Fibroblast of peridontal ligament (primary cell): ENCODE measurements at regions not wholly inside any gene's neighbourhood (a gene's known extent, or its start where the extent isn't known, plus 50 kb on each side); places are given as distances from the start of the nearest gene placed in this dataset.

Experiments
- DNase-seq: peaks from one replicate; pipeline ENCODE4 v3.0.0-alpha.2; 2010; ENCODE audit errors: extremely low read depth

DNA sequence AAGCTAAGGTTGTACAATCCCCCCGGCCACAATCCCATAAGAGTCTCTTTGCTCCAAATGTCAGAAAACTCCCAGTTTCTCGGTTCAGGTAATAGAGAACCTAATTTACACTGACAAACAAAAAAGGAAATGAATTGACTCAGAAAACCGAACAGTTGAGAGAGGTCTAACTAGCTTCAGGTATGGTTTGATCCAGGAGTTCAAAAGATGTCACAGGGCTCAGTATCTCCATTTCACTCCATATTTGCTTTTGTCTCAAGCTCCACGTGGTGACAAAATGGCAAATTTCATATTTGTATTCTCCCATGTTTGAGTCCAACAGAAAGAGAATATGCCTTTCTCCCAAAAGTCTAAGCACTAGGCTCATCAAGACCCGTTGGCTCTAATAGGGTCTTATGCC, 117.4 kb downstream of the AXIN2 start:
- no peak for DNase-seq

DNA sequence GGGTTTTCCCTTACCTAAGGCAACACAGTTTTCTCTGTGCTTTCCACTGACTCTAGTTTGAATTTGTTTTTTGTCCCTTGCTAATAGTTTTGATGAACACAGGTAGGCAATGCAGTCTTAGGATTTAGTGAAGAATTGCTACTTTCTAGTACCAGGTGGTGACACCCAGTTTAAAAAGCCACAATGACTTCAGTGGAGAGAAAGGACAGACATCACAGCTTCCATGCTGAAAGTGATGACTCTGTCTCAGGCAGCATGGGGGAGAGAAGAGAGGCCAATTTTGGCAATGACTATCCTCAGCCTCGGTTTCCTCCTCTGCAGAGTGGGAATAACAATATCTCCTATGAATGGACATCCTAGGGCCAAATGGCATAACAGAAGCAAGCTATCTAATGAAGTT, 118.8 kb downstream of the AXIN2 start:
- no peak for DNase-seq

GRCh38 chr17:65442250-65442649, 119.2 kb downstream of the AXIN2 start:
- DNase-seq, result no peak

- no peak for DNase-seq
These were observed 120.3 kb downstream of the AXIN2 start for GRCh38 chr17:65441053-65441605.

GRCh38 chr17:65438708-65439294, 122.6 kb downstream of the AXIN2 start:
- no peak for DNase-seq

DNA sequence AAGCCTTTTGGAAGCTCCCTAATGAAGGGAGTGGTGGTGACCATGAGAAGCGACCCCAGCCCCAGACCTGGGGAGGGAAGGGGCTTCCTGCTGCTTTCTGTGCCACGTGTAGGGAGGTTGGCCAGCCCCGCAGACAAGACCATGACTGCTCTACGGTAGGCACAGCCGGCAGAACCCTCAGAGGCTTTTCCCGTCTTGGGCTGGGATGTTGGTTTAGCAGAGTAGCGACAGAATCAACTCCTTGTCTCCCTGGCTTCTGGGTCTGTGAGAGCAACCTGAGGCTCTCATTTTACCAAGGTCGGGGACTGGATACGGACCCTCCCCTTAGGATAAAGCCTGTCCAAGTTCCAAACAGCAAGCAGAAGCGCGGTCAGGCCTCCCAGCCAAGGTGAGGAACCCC, 123.3 kb downstream of the AXIN2 start:
- no peak for DNase-seq

DNA sequence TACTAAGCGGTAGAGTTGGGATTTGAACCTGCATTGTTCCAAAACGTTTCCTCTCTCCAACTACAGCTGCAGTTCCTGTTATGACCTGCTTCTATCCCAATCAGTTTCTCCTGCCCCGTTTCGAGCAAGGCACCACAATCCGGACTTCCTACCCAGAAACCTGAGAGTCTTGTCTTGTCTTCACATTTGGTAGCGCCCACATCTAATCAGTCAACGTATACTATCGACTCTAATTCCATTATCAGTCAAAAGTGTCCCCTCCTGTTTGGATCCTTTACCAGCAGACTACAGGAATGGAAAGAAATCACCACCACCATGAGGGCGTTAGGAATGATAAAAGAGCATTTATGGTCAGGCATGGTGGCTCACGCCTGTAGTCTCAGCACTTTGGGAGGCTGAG, 124.6 kb downstream of the AXIN2 start:
- DNase-seq, result no peak

DNA sequence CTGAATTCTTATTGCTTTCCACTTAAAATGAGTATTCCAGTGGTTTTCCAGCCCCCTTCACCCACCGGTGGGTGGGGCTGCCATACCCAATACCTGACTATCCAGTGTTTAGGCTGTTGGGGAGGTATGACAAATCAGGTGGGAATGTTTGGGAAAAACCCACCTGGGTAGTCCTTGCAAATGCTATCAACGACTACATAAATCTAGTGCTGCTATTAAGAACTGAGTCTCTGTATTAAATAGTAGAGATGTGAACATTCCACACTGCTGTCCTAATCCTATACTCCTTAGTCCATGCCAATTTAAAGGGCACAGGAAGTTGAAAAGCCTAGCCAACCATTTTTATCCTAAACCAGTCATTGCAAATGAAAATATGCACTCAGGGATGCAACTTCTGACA, 126.6 kb downstream of the AXIN2 start:
- DNase-seq, result no peak

GRCh38 chr17:65434251-65434650, 127.2 kb downstream of the AXIN2 start:
- no peak for DNase-seq

DNA sequence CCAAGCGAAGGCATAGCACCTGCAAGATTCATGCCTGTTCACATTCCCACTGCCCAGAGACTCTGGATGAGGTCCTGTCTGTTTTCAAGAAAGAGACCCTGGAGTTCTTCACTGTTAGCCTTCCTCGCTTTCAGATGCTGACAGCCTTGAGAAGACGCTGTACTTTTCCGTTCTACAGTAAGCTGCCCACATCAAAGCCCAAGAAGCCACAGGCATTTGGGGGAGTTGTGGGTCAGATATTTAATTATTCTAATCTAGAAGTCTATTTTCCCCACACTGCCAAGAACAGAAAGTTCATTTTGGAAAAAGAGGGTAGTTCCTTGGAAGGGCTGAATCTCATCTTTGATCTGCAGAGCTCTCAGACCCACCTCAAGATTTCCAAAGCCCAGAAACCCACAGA, 127.9 kb downstream of the AXIN2 start:
- DNase-seq, result no peak

GRCh38 chr17:65433157-65433556, 128.3 kb downstream of the AXIN2 start:
- DNase-seq, result no peak

GRCh38 chr17:65431116-65431515, 130.3 kb downstream of the AXIN2 start:
- DNase-seq, result no peak

- no peak for DNase-seq
These were observed 131.1 kb downstream of the AXIN2 start for GRCh38 chr17:65430209-65430833.

DNA sequence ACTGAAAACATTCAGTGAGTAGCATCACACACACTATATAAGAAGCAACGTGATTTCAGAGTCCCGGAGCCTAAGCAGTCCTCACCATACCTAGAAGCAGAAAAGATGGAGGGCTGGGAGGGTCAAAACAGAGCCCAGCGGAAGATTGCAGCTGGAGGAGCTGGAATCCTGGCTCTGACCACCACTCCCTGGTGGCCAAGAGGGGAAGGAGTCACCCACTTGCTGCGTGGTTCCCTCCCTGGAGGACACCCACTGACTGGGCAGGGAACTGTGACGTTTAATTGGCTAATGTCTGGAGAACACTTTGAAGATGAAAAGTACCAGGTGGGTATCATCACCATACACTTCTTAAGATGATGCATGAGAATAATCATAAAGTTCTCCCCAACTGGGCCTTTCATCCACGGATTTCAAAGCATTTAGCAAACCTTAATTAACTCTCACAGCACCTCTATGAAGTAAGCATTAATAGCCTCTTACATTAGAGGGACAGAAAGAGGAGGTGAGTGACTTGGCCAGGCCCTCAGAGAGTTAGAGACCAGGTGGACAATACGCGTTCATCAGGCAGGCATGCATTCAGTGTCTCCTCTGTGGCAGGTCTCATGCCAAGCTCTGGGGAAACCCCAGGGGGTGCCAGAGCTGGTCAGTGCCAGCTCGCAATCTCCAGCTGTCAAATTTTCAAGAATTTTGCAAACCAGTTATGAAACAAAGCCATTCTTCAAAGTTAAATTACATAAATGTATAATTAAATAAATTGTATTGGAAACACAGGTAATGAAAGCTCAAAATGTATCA, 137.9 kb downstream of the AXIN2 start:
- DNase-seq, result no peak

DNA sequence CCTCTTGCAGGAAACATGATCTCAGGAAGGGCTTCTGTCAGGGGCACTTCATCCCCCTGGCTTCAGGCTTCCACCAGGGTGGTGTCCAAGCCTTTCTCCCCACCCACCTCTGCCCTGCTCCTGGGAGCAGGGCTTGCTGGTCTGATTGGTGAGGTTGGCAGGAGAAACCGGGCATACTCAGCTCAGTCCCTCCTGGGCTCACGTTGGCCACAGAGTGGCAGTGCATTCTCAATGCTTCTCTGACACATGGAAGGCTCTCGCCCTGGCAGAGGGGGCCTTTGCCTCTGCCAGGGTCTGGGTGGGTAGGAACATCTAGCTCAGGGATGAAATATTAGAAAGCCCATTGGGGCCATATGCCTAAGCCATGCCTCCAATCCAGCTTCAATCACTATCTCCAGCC, 142.8 kb downstream of the AXIN2 start:
- DNase-seq, result no peak

DNA sequence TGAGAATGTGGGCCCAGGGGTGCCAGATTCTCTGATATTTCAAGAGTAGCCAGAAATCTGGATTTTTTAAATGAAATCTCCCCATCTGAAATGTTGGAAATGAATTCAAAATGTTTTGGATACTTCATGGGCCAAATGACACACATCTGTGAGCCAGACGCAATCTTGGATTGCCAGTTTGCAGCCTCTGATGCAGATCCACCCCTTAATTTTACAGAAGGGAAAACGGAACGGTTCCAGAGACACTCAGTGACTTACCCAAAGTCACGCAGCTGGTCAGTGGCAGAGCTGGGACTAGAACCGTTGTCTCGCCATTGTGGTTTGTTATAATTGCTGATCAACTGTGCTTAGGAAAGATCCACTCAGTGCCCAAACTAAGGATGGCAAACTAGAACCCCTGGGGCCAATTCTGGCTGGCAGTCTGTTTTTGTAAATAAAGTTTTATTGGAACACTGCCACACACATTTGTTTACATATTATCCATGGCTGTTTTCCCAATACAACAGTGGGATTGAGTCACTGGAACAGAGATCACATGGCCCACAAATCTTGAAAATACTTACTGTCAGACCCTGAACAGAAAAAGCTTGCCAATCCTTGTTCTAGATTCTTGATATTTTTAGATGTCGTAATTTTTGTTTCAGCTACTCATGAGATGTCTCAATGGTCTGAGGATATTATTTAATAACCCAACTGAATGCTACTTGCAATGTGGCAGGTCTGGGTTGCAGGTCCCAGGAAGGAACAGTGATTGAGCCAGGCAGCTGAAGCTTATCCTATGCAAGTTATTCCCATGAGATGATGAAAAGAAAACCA, 143.8 kb downstream of the AXIN2 start:
- peak; percentile 10 for DNase-seq

- no peak for DNase-seq
These were observed 145.5 kb downstream of the AXIN2 start for GRCh38 chr17:65415991-65416390.

GRCh38 chr17:65413390-65413789, 148.1 kb downstream of the AXIN2 start:
- no peak for DNase-seq

DNA sequence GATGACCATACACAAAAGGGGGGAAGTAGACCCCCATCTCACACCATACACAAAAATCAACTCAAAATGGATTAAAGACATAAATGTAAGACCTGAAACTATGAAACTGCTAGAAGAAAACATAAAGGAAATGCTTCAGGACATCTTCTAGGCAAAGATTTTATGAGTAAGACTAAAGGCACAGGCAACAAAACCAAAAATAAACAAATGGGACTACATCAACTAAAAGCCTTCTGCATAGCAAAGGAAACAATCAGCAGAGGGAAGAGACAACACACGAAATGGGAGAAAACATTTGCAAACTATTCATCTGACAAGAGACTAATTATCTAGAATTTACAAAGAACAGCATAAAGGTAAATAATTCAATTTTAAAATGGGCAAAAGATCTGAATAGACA, 152.1 kb downstream of the AXIN2 start:
- DNase-seq, result no peak

DNA sequence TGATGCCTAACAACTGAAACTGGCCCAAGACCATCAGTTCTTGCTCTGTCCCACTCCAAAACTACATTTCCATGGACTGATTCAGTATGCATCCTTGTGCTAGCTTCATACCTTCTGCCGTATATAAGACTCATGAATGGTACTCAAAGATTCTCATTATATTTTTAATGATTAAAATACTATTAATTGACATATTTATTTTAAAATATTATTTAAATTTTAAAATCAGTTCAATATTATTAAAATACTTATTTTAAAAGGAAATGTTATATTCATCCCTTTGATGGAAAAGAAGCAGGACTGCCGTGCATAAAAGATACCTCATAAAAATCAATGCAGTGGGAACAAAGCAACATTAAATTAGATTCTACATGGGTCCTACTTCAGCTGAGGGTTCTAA, 153.4 kb downstream of the AXIN2 start:
- no peak for DNase-seq

DNA sequence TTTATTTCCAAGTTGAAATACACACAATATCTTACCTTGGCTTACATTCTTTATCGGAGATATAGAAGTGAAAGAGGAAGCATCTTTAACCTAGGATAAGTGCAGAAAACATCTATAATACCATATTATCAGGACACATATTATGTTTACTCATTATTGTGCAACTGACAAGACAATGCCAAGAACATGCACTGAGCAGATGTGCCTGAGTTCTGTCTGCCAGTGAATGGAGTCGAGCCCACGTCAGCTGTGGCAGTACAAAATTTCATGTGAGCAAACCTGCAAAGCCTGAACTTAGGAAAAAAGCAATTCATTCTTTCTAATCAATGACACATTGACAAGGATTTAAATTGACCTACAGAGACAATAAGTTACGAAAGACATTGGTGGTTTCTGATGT, 154.4 kb downstream of the AXIN2 start:
- DNase-seq, result no peak

GRCh38 chr17:65406552-65406951, 154.9 kb downstream of the AXIN2 start:
- no peak for DNase-seq
